GM21526 (cell line): ENCODE measurements at regions not wholly inside any gene's neighbourhood (a gene's known extent, or its start where the extent isn't known, plus 50 kb on each side); places are given as distances from the start of the nearest gene placed in this dataset.

Source experiments
- ATAC-seq: cut with Tn5 transposase; IDR thresholded peaks from one replicate; pipeline ENCODE4 v1.9.1; 2021; ENCODE audit warnings: moderate library complexity; ENCODE audit not compliant: unreplicated experiment, low FRiP score

- ATAC-seq = no peak
Measured at GRCh38 chr6:51352506-51353029, 533.9 kb downstream of the TFAP2B start.

- no peak for ATAC-seq
Measured at GRCh38 chr6:51360287-51360686, 541.6 kb downstream of the TFAP2B start.

DNA sequence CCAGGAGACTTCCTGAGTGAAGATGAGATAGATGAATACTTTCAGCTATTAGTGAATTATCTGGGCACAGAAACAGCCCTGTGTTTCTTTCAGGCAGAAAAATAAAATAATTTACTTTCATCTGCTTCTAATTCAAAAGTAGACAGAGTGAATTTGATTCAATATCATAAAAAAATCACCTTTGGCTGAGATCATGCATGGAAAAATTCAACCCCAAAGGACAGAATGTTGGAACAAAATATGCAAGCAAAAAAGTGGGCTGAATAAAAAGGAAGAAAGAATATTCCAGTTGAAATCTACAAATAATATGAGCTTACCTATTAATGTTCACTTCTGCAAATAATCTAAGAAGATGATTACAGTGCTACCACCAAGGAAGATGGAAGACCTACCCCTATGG is 546.9 kb downstream of the TFAP2B start:
- ATAC-seq = no peak

GRCh38 chr6:51369485-51369884 is 550.8 kb downstream of the TFAP2B start:
- no peak for ATAC-seq

DNA sequence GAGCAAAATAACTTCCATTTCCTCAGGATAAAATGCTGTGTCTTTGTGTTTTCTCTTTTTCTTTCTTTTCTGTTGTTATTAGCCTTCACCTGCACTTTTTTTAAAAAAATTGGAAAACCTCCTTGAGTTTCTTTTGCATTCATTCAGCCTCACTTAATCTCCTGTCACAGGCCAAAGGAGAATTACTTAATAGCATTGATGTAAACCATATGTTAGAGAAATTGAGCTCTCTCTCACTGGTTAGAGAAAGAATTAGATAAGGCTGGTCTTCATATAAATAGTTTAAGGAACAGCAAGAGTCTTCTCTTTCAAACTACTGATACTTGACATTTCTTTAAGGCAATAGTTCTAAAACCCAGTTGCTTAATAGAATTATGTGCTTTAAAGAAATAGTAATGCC is 564.2 kb downstream of the TFAP2B start:
- no peak for ATAC-seq

- no peak for ATAC-seq
Measured at GRCh38 chr6:51384736-51385135, 566.1 kb downstream of the TFAP2B start.

GRCh38 chr6:51386347-51386836 is 567.7 kb downstream of the TFAP2B start:
- ATAC-seq = no peak

DNA sequence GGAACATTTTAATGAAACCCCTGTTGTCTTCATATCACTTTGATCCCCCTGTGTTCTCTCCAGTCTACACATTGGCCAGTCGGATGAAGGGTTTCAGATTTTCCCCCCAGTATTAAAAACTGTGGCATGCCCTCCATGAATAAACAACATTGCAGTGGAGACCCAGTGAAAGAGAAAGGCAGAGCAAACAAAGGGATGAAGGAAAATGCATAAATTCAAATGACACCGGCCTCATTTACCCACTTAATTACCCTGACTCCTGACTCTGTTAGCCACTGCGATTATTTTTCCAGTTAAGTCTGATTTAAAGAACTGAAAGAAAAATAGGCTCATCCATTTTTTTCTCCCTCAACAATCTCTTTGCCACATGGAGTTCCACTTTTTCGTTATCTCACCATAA is 569.2 kb downstream of the TFAP2B start:
- no peak for ATAC-seq

DNA sequence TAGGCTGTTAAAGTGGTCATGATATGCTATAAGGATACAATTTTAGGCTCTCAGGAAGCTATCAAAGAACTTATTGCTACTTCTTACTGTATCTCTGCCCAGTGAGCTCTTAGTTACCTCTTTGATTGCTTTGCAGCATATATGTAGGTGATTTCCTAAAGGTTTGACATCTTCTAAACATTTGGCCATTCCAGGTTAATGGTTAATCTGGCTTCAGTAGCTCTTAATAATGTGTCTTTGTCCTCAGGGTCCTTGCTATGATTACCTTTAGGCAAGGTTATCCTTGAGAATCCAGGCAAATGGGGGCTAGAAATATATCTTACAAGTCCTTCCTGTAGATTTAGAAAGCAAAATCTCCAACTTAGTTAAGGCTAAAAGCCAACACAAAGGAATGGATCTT is 575.4 kb downstream of the TFAP2B start:
- ATAC-seq = no peak

- no peak for ATAC-seq
Measured at GRCh38 chr6:51396583-51396982, 577.9 kb downstream of the TFAP2B start.

GRCh38 chr6:51398064-51398705 is 579.5 kb downstream of the TFAP2B start:
- ATAC-seq = peak; percentile 54

- ATAC-seq = peak; percentile 55
Measured at GRCh38 chr6:51398793-51399192, 580.1 kb downstream of the TFAP2B start.

DNA sequence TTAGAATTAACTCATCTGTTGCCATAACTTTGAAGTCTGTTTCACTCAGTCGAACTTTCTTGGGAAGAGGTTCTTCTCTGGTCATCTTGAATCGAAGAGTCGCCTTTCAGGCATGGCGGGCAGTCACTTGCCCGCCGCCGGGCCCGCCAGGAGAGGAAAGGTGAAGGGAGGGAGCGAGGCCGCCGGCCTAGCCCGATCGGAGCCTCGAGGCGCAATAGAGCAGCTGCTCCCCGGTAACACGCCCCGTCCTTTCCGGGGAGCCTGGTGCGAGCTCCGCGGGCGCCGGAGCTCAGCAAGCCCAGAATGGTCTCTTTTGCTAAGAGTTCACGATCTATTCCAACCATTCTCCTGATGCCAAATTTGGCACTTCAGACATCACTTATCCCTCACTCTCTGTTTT is 591.8 kb downstream of the TFAP2B start:
- no peak for ATAC-seq

- ATAC-seq = no peak
Measured at GRCh38 chr6:51411496-51412125, 592.9 kb downstream of the TFAP2B start.

GRCh38 chr6:51414361-51414760 is 595.7 kb downstream of the TFAP2B start:
- no peak for ATAC-seq

- no peak for ATAC-seq
Measured at GRCh38 chr6:51415501-51415900, 596.8 kb downstream of the TFAP2B start.

DNA sequence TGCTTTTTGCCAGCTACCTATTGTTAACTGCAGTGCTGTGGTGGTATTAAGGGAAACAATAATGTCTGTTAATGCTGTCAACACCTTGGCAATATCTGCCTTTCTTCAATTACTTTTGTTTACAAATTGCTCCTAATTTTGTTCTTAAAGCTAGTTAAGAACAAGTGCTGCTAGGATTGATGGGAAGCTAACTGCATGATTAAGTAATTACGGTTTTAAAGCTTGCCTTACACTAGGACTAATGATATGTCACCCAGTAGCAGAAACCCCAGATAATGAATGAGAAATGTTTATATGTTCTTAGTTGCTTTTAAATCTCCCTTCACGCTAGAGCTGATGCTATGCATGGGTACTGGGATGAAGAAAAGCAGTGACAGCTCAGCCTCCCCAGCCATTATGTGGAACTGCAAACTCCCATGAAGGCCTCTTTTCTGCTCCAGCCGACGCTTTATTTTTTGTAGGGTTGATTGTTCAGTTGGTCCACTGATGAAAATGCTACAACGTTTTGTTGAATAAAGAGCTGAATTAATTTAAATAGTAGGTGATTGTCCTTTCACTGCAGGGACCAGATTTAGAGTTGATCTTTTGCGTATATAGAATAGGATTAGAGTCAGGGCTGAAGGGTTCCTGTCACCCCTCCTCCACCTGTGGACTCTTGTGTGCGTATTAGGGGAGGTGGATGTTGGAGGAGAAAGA is 610.5 kb downstream of the TFAP2B start:
- no peak for ATAC-seq

GRCh38 chr6:51430589-51430988 is 611.9 kb downstream of the TFAP2B start:
- no peak for ATAC-seq

GRCh38 chr6:51432481-51432880 is 613.8 kb downstream of the TFAP2B start:
- ATAC-seq = no peak

DNA sequence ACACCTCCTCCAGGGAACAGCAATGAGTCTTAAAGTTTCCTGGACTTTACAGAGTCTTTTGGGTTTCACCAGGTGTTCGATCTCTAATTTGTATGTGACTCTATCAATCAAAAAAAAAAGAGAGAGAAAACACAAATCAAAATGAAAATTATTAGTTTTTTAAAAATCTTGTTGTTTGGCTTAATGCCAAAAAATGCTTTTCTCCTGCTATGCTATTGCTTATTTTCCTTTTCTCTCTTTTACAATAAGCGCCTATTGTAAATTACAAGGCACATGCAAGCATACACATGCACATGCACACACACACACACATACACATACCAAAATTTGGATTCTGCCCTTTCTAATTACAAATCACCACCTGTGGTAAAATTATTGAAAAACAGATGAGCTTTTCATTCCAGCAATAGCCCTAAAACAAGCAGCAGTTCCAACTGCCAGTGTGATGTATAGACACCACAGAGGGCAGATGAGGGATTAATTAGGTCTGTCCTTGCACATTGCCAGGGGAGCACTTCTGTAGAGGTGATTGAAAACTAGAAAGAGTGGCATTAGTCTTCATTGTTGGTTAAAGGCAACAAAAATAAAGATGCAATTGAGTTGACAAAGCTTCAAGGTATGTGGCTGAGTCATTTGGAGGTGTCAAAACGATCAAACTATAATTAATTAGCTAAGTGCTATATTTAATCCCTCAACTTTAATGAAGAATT is 631.7 kb downstream of the TFAP2B start:
- no peak for ATAC-seq

DNA sequence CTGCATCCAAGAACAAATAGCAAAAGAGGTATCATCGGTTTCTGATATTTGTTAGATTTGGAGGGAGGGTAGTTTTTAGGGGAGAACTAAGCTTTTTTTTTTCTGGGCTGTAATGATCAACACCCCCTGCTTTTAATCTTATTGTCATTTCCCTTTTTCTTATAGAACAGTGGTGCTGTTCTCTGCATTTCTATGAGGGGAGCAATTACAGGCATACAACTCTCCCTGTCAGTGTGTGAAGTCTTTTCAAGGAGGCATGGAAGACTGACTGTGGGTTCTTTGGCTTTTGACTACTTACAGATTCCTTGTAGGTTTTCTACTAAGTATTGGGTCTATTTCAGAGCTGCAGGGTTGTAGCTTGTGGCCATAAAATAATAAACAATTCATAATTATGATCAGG is 632.3 kb downstream of the TFAP2B start:
- ATAC-seq = no peak
